GM08714 (cell line): ENCODE measurements at regions not wholly inside any gene's neighbourhood (a gene's known extent, or its start where the extent isn't known, plus 50 kb on each side); places are given as distances from the start of the nearest gene placed in this dataset.

Source experiments
- H3K4me3 ChIP-seq: fragments of 200-500 bp; sonication (Bioruptor generic); 2 replicates; pipeline ENCODE4 v1.5.1; 2014; ENCODE audit warnings: mild to moderate bottlenecking, low read length, inconsistent platforms
- ZNF274 ChIP-seq: IDR thresholded peaks from 2 replicates; pipeline ENCODE4 v1.6.1; 2012; ENCODE audit warnings: mild to moderate bottlenecking, low read depth, low read length

- no peak for TF ChIP-seq ZNF274
Observed at GRCh38 chr1:87511449-87511848, 182.8 kb downstream of the LMO4 start.

GRCh38 chr1:87512431-87512830, 183.8 kb downstream of the LMO4 start:
- TF ChIP-seq ZNF274 = no peak
- H3K4me3 ChIP-seq = no peak overlapping the region

More at GRCh38 chr1:87511449-87511848, 182.8 kb downstream of the LMO4 start:
- H3K4me3 ChIP-seq = no peak overlapping the region

GRCh38 chr1:87513255-87513654, 184.6 kb downstream of the LMO4 start:
- H3K4me3 ChIP-seq = no peak overlapping the region
- TF ChIP-seq ZNF274 = no peak

GRCh38 chr1:87513966-87514660, 185.4 kb downstream of the LMO4 start:
- TF ChIP-seq ZNF274 = no peak
- H3K4me3 ChIP-seq = no peak overlapping the region

- no peak overlapping the region for H3K4me3 ChIP-seq
- no peak for TF ChIP-seq ZNF274
Observed at GRCh38 chr1:87515781-87516180, 187.1 kb downstream of the LMO4 start.

GRCh38 chr1:87518794-87519193, 190.1 kb downstream of the LMO4 start:
- H3K4me3 ChIP-seq = no peak overlapping the region
- no peak for TF ChIP-seq ZNF274

- TF ChIP-seq ZNF274 = no peak
- H3K4me3 ChIP-seq = no peak overlapping the region
Observed at GRCh38 chr1:87521452-87521851, 192.8 kb downstream of the LMO4 start.

- TF ChIP-seq ZNF274 = no peak
- H3K4me3 ChIP-seq = no peak overlapping the region
Observed at GRCh38 chr1:87523466-87523865, 194.8 kb downstream of the LMO4 start.

GRCh38 chr1:87524021-87524754, 195.5 kb downstream of the LMO4 start:
- TF ChIP-seq ZNF274 = no peak
- no peak overlapping the region for H3K4me3 ChIP-seq

GRCh38 chr1:87528754-87529517, 200.3 kb downstream of the LMO4 start:
- TF ChIP-seq ZNF274 = no peak
- no peak overlapping the region for H3K4me3 ChIP-seq

GRCh38 chr1:87530042-87530807, 201.5 kb downstream of the LMO4 start:
- no peak overlapping the region for H3K4me3 ChIP-seq
- no peak for TF ChIP-seq ZNF274

- H3K4me3 ChIP-seq = no peak overlapping the region
- no peak for TF ChIP-seq ZNF274
Observed at GRCh38 chr1:87535551-87535950, 206.9 kb downstream of the LMO4 start.

- no peak overlapping the region for H3K4me3 ChIP-seq
- TF ChIP-seq ZNF274 = no peak
Observed at GRCh38 chr1:87539147-87539546, 210.5 kb downstream of the LMO4 start.

- no peak overlapping the region for H3K4me3 ChIP-seq
- no peak for TF ChIP-seq ZNF274
Observed at GRCh38 chr1:87542697-87543096, 214.0 kb downstream of the LMO4 start.
